A549 (cell line): ENCODE measurements at regions not wholly inside any gene's neighbourhood (a gene's known extent, or its start where the extent isn't known, plus 50 kb on each side); places are given as distances from the start of the nearest gene placed in this dataset.
A peak's percentile ranks its signal among the peaks of the same experiment; 100 is the strongest.

ENCODE experiments used
- ATAC-seq, 2 experiments: fragments of 200-7000 bp in 1 of 2; fragments of >200 bp in 1 of 2; cut with Nextera tagmentation in 1 of 2; cut with Tn5 transposase in 1 of 2; 3 replicates each; pipeline versions ENCODE4 v1.8.0 to v1.9.1; 2018 to 2020; ENCODE audit warnings: mild to moderate bottlenecking in 1 of 2, moderate library complexity in 1 of 2
- CTCF ChIA-PET: fragments of 300-600 bp; sonication (Branson Sonifier 250); formaldehyde crosslinking; extraction: SDS; loops from one replicate; lab custom pipeline; 2021; ENCODE audit warnings: antibody characterized with exemption, inconsistent platforms; lab: Yijun Ruan, JAX
- POLR2A ChIA-PET: fragments of 350-600 bp; formaldehyde crosslinking; extraction: SDS; loops from one replicate; lab custom pipeline; 2021; ENCODE audit warnings: antibody characterized with exemption, inconsistent platforms; lab: Yijun Ruan, JAX
- DNase-seq, 2 experiments: peaks; one replicate each; pipeline versions ENCODE4 v3.0.0 to v3.0.0-alpha.2; 2011 to 2016; ENCODE audit warnings: low read depth in 1 of 2, low spot score in 1 of 2
- FAIRE-seq: peaks from 2 replicates; lab custom pipeline; 2011; peaks lifted over from hg19 to GRCh38; lab: Jason Lieb, UNC
- H3K27ac ChIP-seq, 2 experiments: fragments of >200 bp; sonication (Bioruptor Twin); formaldehyde crosslinking; 3 replicates each; pipeline ENCODE4 v1.5.1; 2016 to 2017
- H3K4me1 ChIP-seq: fragments of >200 bp; sonication (Bioruptor Twin); formaldehyde crosslinking; 3 replicates; pipeline ENCODE4 v1.6.1; 2016
- H3K4me2 ChIP-seq: fragments of >200 bp; sonication (Bioruptor Twin); formaldehyde crosslinking; 3 replicates; pipeline ENCODE4 v1.6.1; 2016
- H3K4me3 ChIP-seq: fragments of >200 bp; sonication (Bioruptor Twin); formaldehyde crosslinking; 3 replicates; pipeline ENCODE4 v1.5.1; 2016
- H3K9me3 ChIP-seq: fragments of >200 bp; sonication (Bioruptor Twin); formaldehyde crosslinking; 3 replicates; pipeline ENCODE4 v1.6.1; 2016
- BHLHE40 ChIP-seq: IDR thresholded peaks from 2 replicates; pipeline ENCODE4 v1.6.1; 2012; ENCODE audit warnings: low read depth, low read length, inconsistent platforms
- CBX8 ChIP-seq: fragments of 200-600 bp; sonication (generic); IDR thresholded peaks from 2 replicates; pipeline ENCODE4 v1.6.1; 2016
- CHD4 ChIP-seq: fragments of 200-600 bp; sonication (generic); IDR thresholded peaks from 2 replicates; pipeline ENCODE4 v1.6.1; 2016; ENCODE audit warnings: antibody characterized with exemption, mild to moderate bottlenecking, borderline replicate concordance
- E2F6 ChIP-seq: IDR thresholded peaks from 2 replicates; pipeline ENCODE4 v1.6.1; 2012; ENCODE audit warnings: low read depth, borderline replicate concordance
- EP300 ChIP-seq, 2 experiments: fragments of >200 bp; sonication (Bioruptor Twin); formaldehyde crosslinking; IDR thresholded peaks; 2 replicates in 1 of 2; 3 replicates in 1 of 2; pipeline ENCODE4 v1.6.1; 2016 to 2017
- ESRRA ChIP-seq: fragments of 150-350 bp; IDR thresholded peaks from 2 replicates; pipeline ENCODE4 v1.6.1; 2014; ENCODE audit warnings: mild to moderate bottlenecking, low read length, borderline replicate concordance
- GATA3 ChIP-seq: IDR thresholded peaks from 2 replicates; pipeline ENCODE4 v1.6.1; 2012; ENCODE audit warnings: borderline replicate concordance
- HDAC2 ChIP-seq: fragments of 200-600 bp; sonication (generic); IDR thresholded peaks from 2 replicates; pipeline ENCODE4 v1.6.1; 2016
- HOXA7 ChIP-seq: fragments of 250-450 bp; sonication (Bioruptor Pico); IDR thresholded peaks from 2 replicates; pipeline ENCODE4 v1.5.0; 2020; ENCODE audit warnings: mild to moderate bottlenecking, moderate library complexity
- HOXB5 ChIP-seq: fragments of 250-450 bp; sonication (Bioruptor Pico); IDR thresholded peaks from 2 replicates; pipeline ENCODE4 v1.5.0; 2020; ENCODE audit warnings: mild to moderate bottlenecking, moderate library complexity
- MAFK ChIP-seq: fragments of 450-650 bp; IDR thresholded peaks from 2 replicates; pipeline ENCODE4 v1.6.1; 2014; ENCODE audit not compliant: partially characterized antibody
- NFE2L2 ChIP-seq: fragments of 150-350 bp; conservative IDR thresholded peaks from 2 replicates; pipeline ENCODE4 v1.6.1; 2014; ENCODE audit warnings: low read length
- NR3C1 ChIP-seq: fragments of >200 bp; sonication (Bioruptor Twin); formaldehyde crosslinking; IDR thresholded peaks from 3 replicates; pipeline ENCODE4 v1.6.1; 2017
- POLR2AphosphoS2 ChIP-seq: conservative IDR thresholded peaks from 2 replicates; pipeline ENCODE4 v1.6.1; 2012; ENCODE audit warnings: low read length, improper control_type of control experiment, inconsistent platforms
- SMC3 ChIP-seq: fragments of >200 bp; sonication (Bioruptor Twin); formaldehyde crosslinking; IDR thresholded peaks from 3 replicates; pipeline ENCODE4 v1.6.1; 2018; ENCODE audit warnings: inconsistent platforms
- SREBF2 ChIP-seq: fragments of 450-650 bp; IDR thresholded peaks from 2 replicates; pipeline ENCODE4 v1.6.1; 2014; ENCODE audit warnings: mild to moderate bottlenecking, moderate library complexity
- TFCP2L1 ChIP-seq: fragments of 250-450 bp; sonication (Bioruptor Pico); IDR thresholded peaks from 2 replicates; pipeline ENCODE4 v1.5.0; 2021; ENCODE audit warnings: mild to moderate bottlenecking
- USF2 ChIP-seq: fragments of 450-650 bp; IDR thresholded peaks from 2 replicates; pipeline ENCODE4 v1.6.1; 2014; ENCODE audit warnings: antibody characterized with exemption
- WGBS: methylation state at CpG from one replicate; pipeline ENCODE4 v1.1.6; 2017; ENCODE audit errors: missing lambda C conversion rate; 5-methylcytosine and 5-hydroxymethylcytosine counted together
- TF ChIP-seq, protein P1 (sequence below): fragments of >200 bp; sonication (Bioruptor Twin); formaldehyde crosslinking; IDR thresholded peaks from 3 replicates; pipeline ENCODE4 v1.5.1; 2016
- TF ChIP-seq, protein P2 (sequence below): fragments of 200-600 bp; sonication (generic); IDR thresholded peaks from 2 replicates; pipeline ENCODE4 v1.6.1; 2016; ENCODE audit warnings: antibody characterized with exemption, mild to moderate bottlenecking, moderate library complexity
- TF ChIP-seq, protein P3 (sequence below): fragments of 150-350 bp; IDR thresholded peaks from 2 replicates; pipeline ENCODE4 v1.6.1; 2014; ENCODE audit warnings: low read depth, mild to moderate bottlenecking, low read length

DNA sequence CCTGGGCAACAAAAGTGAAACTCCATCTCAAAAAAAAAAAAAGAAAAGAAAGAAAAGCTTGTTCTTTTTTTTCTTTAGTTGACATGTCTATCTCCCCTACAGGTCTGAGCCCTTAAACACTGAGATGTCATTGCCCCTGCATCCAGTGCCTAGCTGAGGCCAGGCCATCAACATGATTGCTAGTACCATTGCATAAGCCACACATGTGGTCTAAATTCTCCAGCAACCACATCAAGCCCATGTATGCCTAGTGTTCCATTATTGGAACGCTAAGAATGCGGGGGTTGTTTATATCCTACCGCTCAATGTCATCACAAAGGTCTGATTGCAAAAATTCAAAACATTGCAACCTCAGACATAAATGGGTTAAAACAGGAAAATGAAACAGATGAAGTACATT is 62.7 kb downstream of the NPTX2 start:
- H3K27ac ChIP-seq, result no peak overlapping the region
- no peak for ATAC-seq
- H3K4me2 ChIP-seq, result no peak overlapping the region
- POLR2A ChIA-PET, result no interaction called here
- H3K9me3 ChIP-seq, result peaks cover 13% of the 10 kb centered on the region
- H3K4me3 ChIP-seq, result no peak overlapping the region
- WGBS, result 74% methylated on average over 3 of the region's 3 CpGs
- no peak for FAIRE-seq
- no peak for DNase-seq
- CTCF ChIA-PET, result interaction anchor here (0.6 kb wide), 1 partner anchor 207 kb away, joined by 4 read pairs; no protein-coding TSS in a partner anchor
- no peak for TF ChIP-seq NR3C1
- TF ChIP-seq ESRRA, result no peak
- no peak for TF ChIP-seq E2F6
- TF ChIP-seq, protein P1, sequence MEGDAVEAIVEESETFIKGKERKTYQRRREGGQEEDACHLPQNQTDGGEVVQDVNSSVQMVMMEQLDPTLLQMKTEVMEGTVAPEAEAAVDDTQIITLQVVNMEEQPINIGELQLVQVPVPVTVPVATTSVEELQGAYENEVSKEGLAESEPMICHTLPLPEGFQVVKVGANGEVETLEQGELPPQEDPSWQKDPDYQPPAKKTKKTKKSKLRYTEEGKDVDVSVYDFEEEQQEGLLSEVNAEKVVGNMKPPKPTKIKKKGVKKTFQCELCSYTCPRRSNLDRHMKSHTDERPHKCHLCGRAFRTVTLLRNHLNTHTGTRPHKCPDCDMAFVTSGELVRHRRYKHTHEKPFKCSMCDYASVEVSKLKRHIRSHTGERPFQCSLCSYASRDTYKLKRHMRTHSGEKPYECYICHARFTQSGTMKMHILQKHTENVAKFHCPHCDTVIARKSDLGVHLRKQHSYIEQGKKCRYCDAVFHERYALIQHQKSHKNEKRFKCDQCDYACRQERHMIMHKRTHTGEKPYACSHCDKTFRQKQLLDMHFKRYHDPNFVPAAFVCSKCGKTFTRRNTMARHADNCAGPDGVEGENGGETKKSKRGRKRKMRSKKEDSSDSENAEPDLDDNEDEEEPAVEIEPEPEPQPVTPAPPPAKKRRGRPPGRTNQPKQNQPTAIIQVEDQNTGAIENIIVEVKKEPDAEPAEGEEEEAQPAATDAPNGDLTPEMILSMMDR, result no peak
- no peak for TF ChIP-seq CHD4
- no peak for TF ChIP-seq POLR2AphosphoS2
- no peak for TF ChIP-seq EP300 (IDR thresholded peaks at IDR 0.05)
- TF ChIP-seq TFCP2L1 (CRISPR knock-in tag), result no peak
- no peak for TF ChIP-seq SREBF2
- TF ChIP-seq HOXB5, result no peak
- no peak for TF ChIP-seq BHLHE40
- no peak for TF ChIP-seq HOXA7 (CRISPR knock-in tag)
- TF ChIP-seq HDAC2, result no peak
- H3K4me1 ChIP-seq, result no peaks in the 10 kb centered on the region

GRCh38 chr7:98681511-98681910 is 64.4 kb downstream of the NPTX2 start:
- POLR2A ChIA-PET, result no interaction called here
- Histone ChIP-seq H3K9me3 (peaks cover 17% of the 10 kb centered on the region), H3K4me2 (no peak overlapping the region), H3K4me3 (no peak overlapping the region), H3K27ac (no peak overlapping the region), H3K4me1 (no peaks in the 10 kb centered on the region)
- DNase-seq (no peak), ATAC-seq (0 out of 6 replicates have a peak, but pooled peaks of 1 of the 2 experiments have one; percentile 24), FAIRE-seq (no peak)
- WGBS, result 35% methylated on average over 6 of the region's 6 CpGs
- CTCF ChIA-PET, result interaction anchor here (0.7 to 1.1 kb wide), 2 partner anchors 16 to 133 kb away, joined by 3 to 4 read pairs; no protein-coding TSS in a partner anchor
- TF ChIP-seq CBX8 (no peak), EP300 (IDR thresholded peaks at IDR 0.05) (no peak), USF2 (no peak), GATA3 (no peak), HOXA7 (CRISPR knock-in tag) (no peak), NR3C1 (no peak), BHLHE40 (no peak), SMC3 (no peak), NFE2L2 (no peak), HOXB5 (no peak), MAFK (no peak)
- TF ChIP-seq, protein P1, result no peak
- TF ChIP-seq, protein P2, sequence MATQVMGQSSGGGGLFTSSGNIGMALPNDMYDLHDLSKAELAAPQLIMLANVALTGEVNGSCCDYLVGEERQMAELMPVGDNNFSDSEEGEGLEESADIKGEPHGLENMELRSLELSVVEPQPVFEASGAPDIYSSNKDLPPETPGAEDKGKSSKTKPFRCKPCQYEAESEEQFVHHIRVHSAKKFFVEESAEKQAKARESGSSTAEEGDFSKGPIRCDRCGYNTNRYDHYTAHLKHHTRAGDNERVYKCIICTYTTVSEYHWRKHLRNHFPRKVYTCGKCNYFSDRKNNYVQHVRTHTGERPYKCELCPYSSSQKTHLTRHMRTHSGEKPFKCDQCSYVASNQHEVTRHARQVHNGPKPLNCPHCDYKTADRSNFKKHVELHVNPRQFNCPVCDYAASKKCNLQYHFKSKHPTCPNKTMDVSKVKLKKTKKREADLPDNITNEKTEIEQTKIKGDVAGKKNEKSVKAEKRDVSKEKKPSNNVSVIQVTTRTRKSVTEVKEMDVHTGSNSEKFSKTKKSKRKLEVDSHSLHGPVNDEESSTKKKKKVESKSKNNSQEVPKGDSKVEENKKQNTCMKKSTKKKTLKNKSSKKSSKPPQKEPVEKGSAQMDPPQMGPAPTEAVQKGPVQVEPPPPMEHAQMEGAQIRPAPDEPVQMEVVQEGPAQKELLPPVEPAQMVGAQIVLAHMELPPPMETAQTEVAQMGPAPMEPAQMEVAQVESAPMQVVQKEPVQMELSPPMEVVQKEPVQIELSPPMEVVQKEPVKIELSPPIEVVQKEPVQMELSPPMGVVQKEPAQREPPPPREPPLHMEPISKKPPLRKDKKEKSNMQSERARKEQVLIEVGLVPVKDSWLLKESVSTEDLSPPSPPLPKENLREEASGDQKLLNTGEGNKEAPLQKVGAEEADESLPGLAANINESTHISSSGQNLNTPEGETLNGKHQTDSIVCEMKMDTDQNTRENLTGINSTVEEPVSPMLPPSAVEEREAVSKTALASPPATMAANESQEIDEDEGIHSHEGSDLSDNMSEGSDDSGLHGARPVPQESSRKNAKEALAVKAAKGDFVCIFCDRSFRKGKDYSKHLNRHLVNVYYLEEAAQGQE, result no peak
- TF ChIP-seq, protein P3, sequence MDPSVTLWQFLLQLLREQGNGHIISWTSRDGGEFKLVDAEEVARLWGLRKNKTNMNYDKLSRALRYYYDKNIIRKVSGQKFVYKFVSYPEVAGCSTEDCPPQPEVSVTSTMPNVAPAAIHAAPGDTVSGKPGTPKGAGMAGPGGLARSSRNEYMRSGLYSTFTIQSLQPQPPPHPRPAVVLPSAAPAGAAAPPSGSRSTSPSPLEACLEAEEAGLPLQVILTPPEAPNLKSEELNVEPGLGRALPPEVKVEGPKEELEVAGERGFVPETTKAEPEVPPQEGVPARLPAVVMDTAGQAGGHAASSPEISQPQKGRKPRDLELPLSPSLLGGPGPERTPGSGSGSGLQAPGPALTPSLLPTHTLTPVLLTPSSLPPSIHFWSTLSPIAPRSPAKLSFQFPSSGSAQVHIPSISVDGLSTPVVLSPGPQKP, result no peak
